ENCODE measurements at regions not wholly inside any gene's neighbourhood (a gene's known extent, or its start where the extent isn't known, plus 50 kb on each side); places are given as distances from the start of the nearest gene placed in this dataset.

GRCh38 chr4:180949424-180950213 lies 1293.6 kb upstream of the TENM3 start:
- TF ChIP-seq CTCF (conservative IDR thresholded peaks at IDR 0.05): no peak
- no peak for TF ChIP-seq ZFX (IDR thresholded peaks at IDR 0.05)

GRCh38 chr4:180950377-180950776 lies 1292.8 kb upstream of the TENM3 start:
- H3K27ac ChIP-seq: no peak overlapping the region
- TF ChIP-seq CTCF (conservative IDR thresholded peaks at IDR 0.05) (no peak), ZFX (IDR thresholded peaks at IDR 0.05) (no peak)

More at GRCh38 chr4:180949424-180950213, 1293.6 kb upstream of the TENM3 start:
- no peak overlapping the region for H3K27ac ChIP-seq

GRCh38 chr4:180951312-180951711 lies 1291.9 kb upstream of the TENM3 start:
- TF ChIP-seq ZFX (IDR thresholded peaks at IDR 0.05): no peak
- no peak overlapping the region for H3K27ac ChIP-seq

GRCh38 chr4:180953572-180953971 lies 1289.6 kb upstream of the TENM3 start:
- H3K27ac ChIP-seq: no peak overlapping the region
- TF ChIP-seq CTCF (conservative IDR thresholded peaks at IDR 0.05) (peak; percentile 36), ZFX (IDR thresholded peaks at IDR 0.05) (no peak)

- no peak overlapping the region for H3K27ac ChIP-seq
- TF ChIP-seq ZFX (IDR thresholded peaks at IDR 0.05) (no peak), CTCF (conservative IDR thresholded peaks at IDR 0.05) (peak; percentile 28)
These were observed 1282.3 kb upstream of the TENM3 start for GRCh38 chr4:180960743-180961401.

- TF ChIP-seq CTCF (conservative IDR thresholded peaks at IDR 0.05) (no peak), ZFX (IDR thresholded peaks at IDR 0.05) (no peak)
- no peak overlapping the region for H3K27ac ChIP-seq
These were observed 1280.9 kb upstream of the TENM3 start for GRCh38 chr4:180962268-180962667.

GRCh38 chr4:180966312-180966711 lies 1276.9 kb upstream of the TENM3 start:
- H3K27ac ChIP-seq: no peak overlapping the region
- no peak for TF ChIP-seq ZFX (IDR thresholded peaks at IDR 0.05)
- no peak for TF ChIP-seq CTCF (conservative IDR thresholded peaks at IDR 0.05)

Data from C4-2B (cell line).